H1 (cell line): ENCODE measurements at regions not wholly inside any gene's neighbourhood (a gene's known extent, or its start where the extent isn't known, plus 50 kb on each side); places are given as distances from the start of the nearest gene placed in this dataset.

Experiments
- EZH2 ChIP-seq: fragments of 200-600 bp; sonication (generic); IDR thresholded peaks from 2 replicates; pipeline ENCODE4 v1.7.1; 2012; ENCODE audit warnings: low read depth, mild to moderate bottlenecking, moderate library complexity, low read length, inconsistent platforms; ENCODE audit not compliant: severe bottlenecking
- NRF1 ChIP-seq: IDR thresholded peaks from 2 replicates; pipeline ENCODE4 v1.6.1; 2011; ENCODE audit warnings: mild to moderate bottlenecking, low read depth, low read length, improper control_type of control experiment
- POLR2A ChIP-seq, 2 experiments: IDR thresholded peaks; 1 replicate in 1 of 2; 2 replicates in 1 of 2; pipeline ENCODE4 v1.6.1; 2011; ENCODE audit warnings: low read depth in 2 of 2, low read length in 2 of 2, mild to moderate bottlenecking in 2 of 2; ENCODE audit errors: control extremely low read depth in 1 of 2
- POLR2AphosphoS5 ChIP-seq: IDR thresholded peaks from 2 replicates; pipeline ENCODE4 v1.6.1; 2011; ENCODE audit warnings: low read depth, low read length
- RNF2 ChIP-seq: fragments of 200-900, 300-1000 bp; sonication (generic); IDR thresholded peaks from 2 replicates; pipeline ENCODE4 v1.7.1; 2016; ENCODE audit warnings: borderline replicate concordance, low read depth, mild to moderate bottlenecking, antibody characterized with exemption, low read length; ENCODE audit not compliant: poor library complexity, severe bottlenecking; ENCODE audit errors: missing control alignments
- SP1 ChIP-seq: IDR thresholded peaks from 2 replicates; pipeline ENCODE4 v1.6.1; 2011; ENCODE audit warnings: low read depth, low read length
- TF ChIP-seq, protein P1 (sequence below), 3 experiments: IDR thresholded peaks; 1 replicate in 2 of 3; 2 replicates in 1 of 3; pipeline versions ENCODE4 v1.5.1 to v1.6.1; 2011; ENCODE audit warnings: low read length in 3 of 3, mild to moderate bottlenecking in 3 of 3, inconsistent platforms in 2 of 3, low read depth in 1 of 3, moderate library complexity in 1 of 3; ENCODE audit not compliant: insufficient read depth in 1 of 3; ENCODE audit errors: control extremely low read depth in 1 of 3

DNA sequence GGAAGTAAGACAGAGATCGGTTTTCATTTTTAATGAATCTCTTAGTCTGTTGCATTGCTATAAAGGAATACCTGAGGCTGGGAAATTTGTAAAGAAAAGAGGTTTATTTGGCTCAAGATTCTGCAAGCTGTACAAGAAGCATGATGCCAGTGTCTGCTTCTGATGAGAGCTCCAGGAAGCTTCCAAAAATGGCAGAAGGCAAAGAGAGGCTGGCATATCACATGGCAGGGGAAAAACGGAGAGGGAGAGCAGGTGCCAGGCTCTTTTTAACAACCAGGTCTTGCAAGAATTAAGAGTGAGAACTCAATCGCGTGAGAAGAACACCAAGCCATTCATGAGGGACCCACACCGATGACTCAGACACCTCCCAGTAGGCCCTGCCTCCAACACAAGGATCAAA lies 125.0 kb upstream of the THSD7A start:
- no peak for TF ChIP-seq RNF2
- no peak for TF ChIP-seq SP1
- TF ChIP-seq EZH2, result no peak
- TF ChIP-seq POLR2AphosphoS5, result no peak
- no peak for TF ChIP-seq POLR2A (IDR thresholded peaks at IDR 0.05; ENCODE audit: control extremely low read depth in 1 of 2, low read depth in 2 of 2, low read length in 2 of 2)
- TF ChIP-seq NRF1, result no peak
- TF ChIP-seq, protein P1, sequence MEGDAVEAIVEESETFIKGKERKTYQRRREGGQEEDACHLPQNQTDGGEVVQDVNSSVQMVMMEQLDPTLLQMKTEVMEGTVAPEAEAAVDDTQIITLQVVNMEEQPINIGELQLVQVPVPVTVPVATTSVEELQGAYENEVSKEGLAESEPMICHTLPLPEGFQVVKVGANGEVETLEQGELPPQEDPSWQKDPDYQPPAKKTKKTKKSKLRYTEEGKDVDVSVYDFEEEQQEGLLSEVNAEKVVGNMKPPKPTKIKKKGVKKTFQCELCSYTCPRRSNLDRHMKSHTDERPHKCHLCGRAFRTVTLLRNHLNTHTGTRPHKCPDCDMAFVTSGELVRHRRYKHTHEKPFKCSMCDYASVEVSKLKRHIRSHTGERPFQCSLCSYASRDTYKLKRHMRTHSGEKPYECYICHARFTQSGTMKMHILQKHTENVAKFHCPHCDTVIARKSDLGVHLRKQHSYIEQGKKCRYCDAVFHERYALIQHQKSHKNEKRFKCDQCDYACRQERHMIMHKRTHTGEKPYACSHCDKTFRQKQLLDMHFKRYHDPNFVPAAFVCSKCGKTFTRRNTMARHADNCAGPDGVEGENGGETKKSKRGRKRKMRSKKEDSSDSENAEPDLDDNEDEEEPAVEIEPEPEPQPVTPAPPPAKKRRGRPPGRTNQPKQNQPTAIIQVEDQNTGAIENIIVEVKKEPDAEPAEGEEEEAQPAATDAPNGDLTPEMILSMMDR (IDR thresholded peaks at IDR 0.05; ENCODE audit: control extremely low read depth in 1 of 3, insufficient read depth in 1 of 3, low read depth in 1 of 3, low read length in 3 of 3), result no peak
